PC-9 (cell line): ENCODE measurements at regions not wholly inside any gene's neighbourhood (a gene's known extent, or its start where the extent isn't known, plus 50 kb on each side); places are given as distances from the start of the nearest gene placed in this dataset.

Experiments
- CTCF ChIP-seq: fragments of 200-600 bp; sonication (generic); conservative IDR thresholded peaks from 2 replicates; pipeline ENCODE4 v1.6.1; 2017; ENCODE audit warnings: mixed run types, antibody characterized with exemption, mild to moderate bottlenecking, moderate library complexity
- EZH2 ChIP-seq: fragments of 200-600 bp; sonication (generic); IDR thresholded peaks from 2 replicates; pipeline ENCODE4 v1.8.0; 2017; ENCODE audit warnings: antibody characterized with exemption, low read depth

DNA sequence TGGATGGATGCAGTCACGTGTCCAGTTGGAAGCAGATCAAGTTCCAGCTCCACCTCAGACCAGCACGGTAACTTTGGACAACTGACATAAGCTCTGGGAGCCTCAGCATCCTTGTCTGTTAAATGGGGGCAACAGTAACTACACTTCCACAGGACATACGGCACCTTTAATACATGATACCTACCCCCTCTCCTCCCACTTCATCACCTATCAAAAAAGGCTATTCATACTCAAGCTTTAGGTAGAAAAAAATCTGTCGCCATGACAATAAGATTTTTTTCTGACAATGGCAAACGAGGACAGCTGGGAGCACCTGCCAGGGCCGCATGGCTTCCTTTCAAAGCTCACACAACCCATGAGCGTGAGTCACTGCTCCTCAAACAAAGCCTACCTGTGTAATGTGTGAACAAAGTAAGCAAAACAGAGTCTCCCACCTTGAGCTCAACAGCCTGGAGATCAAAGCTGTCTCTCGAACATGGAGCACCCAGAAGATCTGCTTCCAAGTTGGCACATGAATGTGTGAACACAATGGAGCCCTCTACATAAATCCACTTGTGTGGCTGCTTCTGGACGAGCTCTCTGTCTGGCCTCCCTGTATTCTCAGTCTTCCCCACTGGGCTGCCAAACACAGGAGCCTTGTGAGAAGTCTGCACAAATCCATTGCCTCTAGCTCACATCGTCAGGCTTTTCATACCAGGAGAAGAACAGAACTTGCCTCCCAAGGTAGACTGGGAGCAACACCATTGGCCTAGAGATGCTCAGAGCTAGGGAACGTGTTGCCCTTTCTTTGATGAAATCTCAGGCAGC, 459.7 kb downstream of the SOX9 start:
- TF ChIP-seq CTCF (no peak), EZH2 (no peak)
